Neural progenitor cell (in vitro differentiated cells): ENCODE measurements at regions not wholly inside any gene's neighbourhood (a gene's known extent, or its start where the extent isn't known, plus 50 kb on each side); places are given as distances from the start of the nearest gene placed in this dataset.

Experiments
- CTCF ChIP-seq: fragments of 200-600 bp; sonication (generic); IDR thresholded peaks from 2 replicates; pipeline ENCODE4 v1.5.1; 2017; ENCODE audit warnings: antibody characterized with exemption, mild to moderate bottlenecking
- EZH2 ChIP-seq: fragments of 200-600 bp; sonication (generic); IDR thresholded peaks from 2 replicates; pipeline ENCODE4 v1.6.1; 2017; ENCODE audit warnings: antibody characterized with exemption, mild to moderate bottlenecking, moderate library complexity
- EZH2phosphoT487 ChIP-seq: fragments of 200-600 bp; sonication (generic); IDR thresholded peaks from 2 replicates; pipeline ENCODE4 v1.6.1; 2017; ENCODE audit warnings: antibody characterized with exemption

GRCh38 chr2:183227176-183227575 is 102.9 kb downstream of the NUP35 start:
- no peak for TF ChIP-seq CTCF
- no peak for TF ChIP-seq EZH2phosphoT487
- TF ChIP-seq EZH2: no peak
